HepG2 (cell line): ENCODE measurements at regions not wholly inside any gene's neighbourhood (a gene's known extent, or its start where the extent isn't known, plus 50 kb on each side); places are given as distances from the start of the nearest gene placed in this dataset.

Source experiments
- ATAC-seq: fragments of 200-7000 bp; cut with Tn5 transposase; 3 replicates; pipeline ENCODE4 v1.9.1; 2020; ENCODE audit warnings: mild to moderate bottlenecking, moderate library complexity
- BruUV-seq: library from RNA; stranded (reverse); fragments of 400-500 nt; replicated peaks from 2 replicates; lab custom pipeline; 2021; lab: Mats Ljungman, UMichigan
- CTCF ChIA-PET: fragments of 300-600 bp; formaldehyde crosslinking; extraction: SDS; loops from one replicate; lab custom pipeline; 2021; ENCODE audit warnings: low total read pairs, inconsistent platforms, low intra/inter-chr PET ratio; lab: Yijun Ruan, JAX
- POLR2A ChIA-PET: fragments of 350-600 bp; sonication (Branson Sonifier 250); formaldehyde crosslinking; loops from one replicate; lab custom pipeline; 2020; ENCODE audit warnings: antibody characterized with exemption, inconsistent platforms; lab: Yijun Ruan, JAX
- DNase-seq: peaks from one replicate; pipeline ENCODE4 v3.0.0-alpha.2; 2015; ENCODE audit warnings: low spot score
- FAIRE-seq: peaks from 3 replicates; lab custom pipeline; 2011; peaks lifted over from hg19 to GRCh38; lab: Jason Lieb, UNC
- H2AFZ ChIP-seq: one replicate; pipeline ENCODE4 v1.6.1; 2011; ENCODE audit warnings: low read length, inconsistent platforms
- H3K27ac ChIP-seq: fragments of 300-600 bp; 3 replicates; pipeline ENCODE4 v1.8.0; 2011; ENCODE audit warnings: mixed run types, mild to moderate bottlenecking, mixed read lengths, low read length, inconsistent platforms; ENCODE audit not compliant: insufficient read depth; ENCODE audit errors: extremely low read length
- H3K27me3 ChIP-seq, 2 experiments: fragments of 200-600 bp in 1 of 2; 2 replicates in 1 of 2; 3 replicates in 1 of 2; pipeline versions ENCODE4 v1.6.0 to v1.8.0; 2011; ENCODE audit warnings: low read length in 2 of 2, mild to moderate bottlenecking in 2 of 2, moderate library complexity in 2 of 2, inconsistent platforms in 1 of 2; ENCODE audit not compliant: insufficient read depth in 2 of 2, control insufficient read depth in 1 of 2
- H3K36me3 ChIP-seq, 2 experiments: fragments of 200-600 bp in 1 of 2; replicated peaks in 1 of 2; 2 replicates in 1 of 2; 3 replicates in 1 of 2; pipeline versions ENCODE4 v1.5.1 to v1.8.0; 2011; ENCODE audit warnings: low read length in 2 of 2, inconsistent platforms in 1 of 2; ENCODE audit not compliant: insufficient read depth in 2 of 2, control insufficient read depth in 1 of 2
- H3K4me1 ChIP-seq: 2 replicates; pipeline ENCODE4 v1.5.1; 2012; ENCODE audit warnings: low read length, inconsistent platforms; ENCODE audit not compliant: insufficient read depth
- H3K4me2 ChIP-seq: 2 replicates; pipeline ENCODE4 v1.6.0; 2011; ENCODE audit warnings: low read depth, low read length, inconsistent platforms
- H3K4me3 ChIP-seq, 3 experiments: fragments of 200-600 bp in 1 of 3; sonication (generic), shearing (Covaris generic) in 1 of 3; replicated peaks in 1 of 3; 2 replicates each; pipeline ENCODE4 v1.5.1; 2011 to 2016; ENCODE audit warnings: low read length in 3 of 3, inconsistent platforms in 2 of 3, low read depth in 2 of 3, mild to moderate bottlenecking in 2 of 3, control low read depth in 1 of 3, mixed read lengths in 1 of 3; ENCODE audit not compliant: insufficient read depth in 1 of 3
- H3K79me2 ChIP-seq: one replicate; pipeline ENCODE4 v1.6.1; 2011; ENCODE audit warnings: low read length, inconsistent platforms; ENCODE audit not compliant: insufficient read depth
- H3K9ac ChIP-seq: 2 replicates; pipeline ENCODE4 v1.6.0; 2011; ENCODE audit warnings: mild to moderate bottlenecking, low read depth, low read length, inconsistent platforms; ENCODE audit not compliant: insufficient read depth
- H3K9me3 ChIP-seq: 2 replicates; pipeline ENCODE4 v1.5.1; 2012; ENCODE audit warnings: mild to moderate bottlenecking, low read length
- H4K20me1 ChIP-seq: 2 replicates; pipeline ENCODE4 v1.6.0; 2011; ENCODE audit warnings: inconsistent platforms, mild to moderate bottlenecking, low read length, moderate library complexity; ENCODE audit not compliant: insufficient read depth
- CTCF ChIP-seq: sonication (generic); formaldehyde crosslinking; IDR thresholded peaks from 2 replicates; pipeline ENCODE4 v1.5.0; 2020; ENCODE audit warnings: mild to moderate bottlenecking, missing genetic modification reagents, moderate library complexity
- GTF2F1 ChIP-seq: fragments of 150-350 bp; IDR thresholded peaks from 2 replicates; pipeline ENCODE4 v1.6.1; 2014; ENCODE audit warnings: low read length
- HHEX ChIP-seq: IDR thresholded peaks from 2 replicates; pipeline ENCODE4 v1.6.1; 2016; ENCODE audit warnings: control low read depth
- KDM3A ChIP-seq: IDR thresholded peaks from 2 replicates; pipeline ENCODE4 v1.6.1; 2018; ENCODE audit warnings: low read depth, missing compliant biosample characterization
- MBD4 ChIP-seq: IDR thresholded peaks from 2 replicates; pipeline ENCODE4 v1.6.1; 2012; ENCODE audit warnings: low read length, inconsistent platforms, borderline replicate concordance
- MLXIP ChIP-seq: sonication (generic); formaldehyde crosslinking; IDR thresholded peaks from 2 replicates; pipeline ENCODE4 v1.9.0; 2021; ENCODE audit warnings: missing genetic modification reagents, borderline replicate concordance
- MYC ChIP-seq: sonication (generic); formaldehyde crosslinking; IDR thresholded peaks from 2 replicates; pipeline ENCODE4 v1.9.0; 2021; ENCODE audit warnings: missing genetic modification reagents, borderline replicate concordance
- PBX2 ChIP-seq: IDR thresholded peaks from 2 replicates; pipeline ENCODE4 v1.6.1; 2016; ENCODE audit warnings: control low read depth
- PHF8 ChIP-seq: sonication (generic); formaldehyde crosslinking; IDR thresholded peaks from 2 replicates; pipeline ENCODE4 v1.5.0; 2020; ENCODE audit warnings: missing genetic modification reagents
- SMAD3 ChIP-seq: sonication (generic); formaldehyde crosslinking; IDR thresholded peaks from 2 replicates; pipeline ENCODE4 v1.4.0; 2020; ENCODE audit warnings: missing genetic modification reagents
- SMYD3 ChIP-seq: sonication (generic); formaldehyde crosslinking; IDR thresholded peaks from 2 replicates; pipeline ENCODE4 v1.8.1; 2023; ENCODE audit warnings: mild to moderate bottlenecking, missing genetic modification reagents
- SP140L ChIP-seq: sonication (generic); formaldehyde crosslinking; IDR thresholded peaks from 2 replicates; pipeline ENCODE4 v1.4.0; 2020; ENCODE audit warnings: missing genetic modification reagents, borderline replicate concordance
- WIZ ChIP-seq: sonication (generic); formaldehyde crosslinking; IDR thresholded peaks from 2 replicates; pipeline ENCODE4 v1.5.1; 2020; ENCODE audit warnings: mild to moderate bottlenecking, missing genetic modification reagents
- XRCC5 ChIP-seq: fragments of 200-400 bp; formaldehyde crosslinking; optimal IDR thresholded peaks from 2 replicates; pipeline ENCODE3; 2017; ENCODE audit warnings: mild to moderate bottlenecking, low read length
- ZKSCAN1 ChIP-seq: fragments of 150-350 bp; IDR thresholded peaks from 2 replicates; pipeline ENCODE4 v1.6.1; 2014; ENCODE audit warnings: low read length
- ZNF598 ChIP-seq: sonication (generic); formaldehyde crosslinking; IDR thresholded peaks from 2 replicates; pipeline ENCODE4 v1.5.1; 2020; ENCODE audit warnings: mild to moderate bottlenecking, missing genetic modification reagents, borderline replicate concordance
- ZNF777 ChIP-seq: sonication (generic); formaldehyde crosslinking; IDR thresholded peaks from 2 replicates; pipeline ENCODE4 v1.4.0; 2020; ENCODE audit warnings: missing genetic modification reagents
- WGBS: methylation state at CpG from one replicate; pipeline ENCODE4 v1.1.6; 2017; ENCODE audit warnings: low lambda C conversion rate; 5-methylcytosine and 5-hydroxymethylcytosine counted together
- in situ Hi-C: cut with HindIII; loops from 2 replicates; pipeline ENCODE4 v1.10.0; 2017; ENCODE audit warnings: low pct_unique_long_range_greater_than_20kb; ENCODE audit not compliant: extremely low pct_ligation_motif_present
- intact Hi-C: fragments of 100-400 bp; cut with micrococcal nuclease; formaldehyde crosslinking; loops from one replicate; pipeline ENCODE4 v1.10.0; 2022; ENCODE audit not compliant: unreplicated experiment

- no peak for FAIRE-seq
- Histone ChIP-seq H3K4me3 (no peak overlapping the region), H3K27ac (no peak overlapping the region), H4K20me1 (no peaks in the 10 kb centered on the region), H2AFZ (no peak overlapping the region), H3K27me3 (peaks cover 0 to 29% of the 10 kb centered on the region in 2 experiments; a peak in 1 of 5 replicates), H3K79me2 (no peaks in the 10 kb centered on the region), H3K36me3 (no peaks in the 10 kb centered on the region), H3K9ac (no peak overlapping the region), H3K4me2 (no peak overlapping the region), H3K4me1 (peaks cover 23% of the 10 kb centered on the region), H3K9me3 (no peaks in the 10 kb centered on the region)
- WGBS, result 87% methylated on average over 1 of the region's 1 CpG
- in situ Hi-C loops, result no loop called here
- TF ChIP-seq SMYD3 (CRISPR knock-in tag) (no peak), XRCC5 (no peak), SP140L (CRISPR knock-in tag) (no peak), CTCF (CRISPR knock-in tag) (no peak), PBX2 (CRISPR knock-in tag) (no peak), MYC (CRISPR knock-in tag) (no peak), ZNF777 (no peak), SMAD3 (CRISPR knock-in tag) (no peak), WIZ (CRISPR knock-in tag) (no peak), HHEX (CRISPR knock-in tag) (no peak), ZNF598 (no peak), MBD4 (no peak), GTF2F1 (no peak), MLXIP (no peak), KDM3A (CRISPR knock-in tag) (no peak), ZKSCAN1 (no peak), PHF8 (CRISPR knock-in tag) (no peak)
- ATAC-seq, result no peak
- POLR2A ChIA-PET, result no interaction called here
- intact Hi-C loops, result loop anchor here (10.0 kb wide), 1 partner anchor 290 kb away; the partner anchor contains the start of gene IGFBP3
- no TSS peak for BruUV-seq
- CTCF ChIA-PET, result no interaction called here
- no peak for DNase-seq
These were observed 293.5 kb upstream of the IGFBP3 start for GRCh38 chr7:46214526-46214925.
